ENCODE measurements at regions not wholly inside any gene's neighbourhood (a gene's known extent, or its start where the extent isn't known, plus 50 kb on each side); places are given as distances from the start of the nearest gene placed in this dataset.
"Not testable (repeated sequence)": the region's sequence is repeated elsewhere in the genome, so short reads cannot be mapped to it uniquely, and the experiment has no call there.

DNA sequence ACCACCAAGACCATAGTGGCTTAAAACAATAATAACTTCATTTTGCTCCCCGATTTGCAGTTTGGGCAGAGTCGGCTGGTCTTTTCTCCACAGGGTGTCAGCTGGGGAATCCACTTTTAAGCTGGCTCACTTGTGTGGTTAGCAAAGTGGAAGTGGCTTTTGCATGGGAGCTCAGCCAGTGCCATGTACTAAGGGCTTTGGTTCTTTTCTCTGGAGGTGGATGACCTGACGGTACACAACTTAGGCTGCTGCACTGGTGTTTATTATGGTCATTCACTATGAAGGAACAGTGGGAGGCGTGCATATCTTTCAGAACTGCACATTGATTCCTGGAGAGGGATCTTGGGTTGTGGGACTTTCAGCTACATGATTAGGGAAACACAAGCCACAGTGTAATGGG is 141.0 kb downstream of the OR2B2 start:
- no peak for DNase-seq

DNA sequence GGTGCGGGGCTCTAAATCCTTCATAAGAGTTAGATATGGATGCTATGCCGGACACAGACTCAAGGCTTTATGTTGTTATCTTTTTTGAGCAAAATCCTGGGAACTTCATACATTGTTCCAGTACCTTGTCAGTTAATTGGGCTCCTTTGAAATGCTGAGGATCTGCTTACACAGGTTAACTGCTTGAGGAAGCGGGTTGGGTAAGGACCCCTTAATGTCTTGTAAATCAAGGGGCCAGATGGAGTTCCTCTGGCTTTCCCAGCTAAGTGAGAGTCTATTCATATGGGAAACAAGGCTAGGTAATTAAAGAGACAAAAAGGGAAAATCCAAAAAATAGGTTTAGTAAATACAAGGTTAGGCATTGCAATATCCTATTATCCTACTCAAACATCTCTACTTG is 141.5 kb downstream of the OR2B2 start:
- DNase-seq, result no peak

DNA sequence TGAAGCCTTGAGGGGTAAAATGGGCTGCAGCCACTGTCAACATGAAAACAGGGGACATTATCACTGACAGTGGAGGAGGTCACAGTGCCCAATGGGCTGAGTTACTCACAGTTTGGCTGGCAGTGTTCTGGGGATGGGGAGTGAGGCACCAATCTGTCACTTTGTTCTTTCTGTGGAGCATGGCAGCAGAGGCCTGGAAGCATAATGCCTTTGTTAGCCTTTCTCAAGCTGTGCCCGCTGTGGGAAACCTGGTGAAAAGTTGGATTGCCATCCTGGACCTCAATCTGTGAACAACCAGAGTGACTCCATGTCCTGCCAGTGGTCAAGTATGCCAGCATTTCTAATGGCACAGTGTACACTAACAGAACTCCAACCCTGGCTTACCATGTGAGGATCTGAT is 143.6 kb downstream of the OR2B2 start:
- no peak for DNase-seq

DNA sequence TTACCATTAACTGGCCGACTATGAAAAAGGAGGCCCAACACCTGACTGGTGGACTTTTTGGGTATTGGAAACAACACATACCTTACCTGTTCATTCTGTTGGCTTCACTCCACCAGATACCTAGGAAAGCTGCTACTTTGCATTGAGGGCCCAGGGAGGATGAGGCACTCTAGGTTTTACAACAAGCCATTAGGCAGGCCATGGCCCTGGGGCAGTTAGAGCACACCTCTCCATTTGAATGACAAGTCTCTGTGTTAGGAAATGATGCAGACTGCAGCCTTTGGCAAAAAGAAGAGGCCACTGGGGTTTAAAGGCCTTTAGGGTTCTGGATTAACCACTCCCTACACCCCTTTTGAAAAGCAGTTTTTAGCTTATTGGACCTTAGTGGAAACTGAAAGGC is 144.3 kb downstream of the OR2B2 start:
- no peak for DNase-seq

DNA sequence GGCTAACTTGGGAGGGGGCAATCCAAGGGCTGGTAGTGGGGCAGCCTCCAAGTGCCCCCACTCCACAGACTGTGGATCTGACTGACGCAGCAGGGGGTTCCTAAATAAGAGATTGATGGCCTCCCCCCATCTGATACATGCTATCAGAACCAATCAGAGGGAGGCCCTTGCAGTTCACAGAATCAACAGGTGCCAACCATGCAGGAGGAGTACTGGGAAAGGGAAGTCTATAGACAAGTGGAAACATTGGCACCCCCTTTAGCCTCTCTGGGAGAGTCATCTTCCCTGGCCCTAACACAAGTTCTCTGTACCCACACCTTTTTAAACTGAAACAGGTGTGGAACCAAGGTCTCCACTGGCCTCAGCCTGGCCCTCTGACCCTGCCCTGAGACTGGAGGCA is 145.8 kb downstream of the OR2B2 start:
- DNase-seq, result no peak

DNA sequence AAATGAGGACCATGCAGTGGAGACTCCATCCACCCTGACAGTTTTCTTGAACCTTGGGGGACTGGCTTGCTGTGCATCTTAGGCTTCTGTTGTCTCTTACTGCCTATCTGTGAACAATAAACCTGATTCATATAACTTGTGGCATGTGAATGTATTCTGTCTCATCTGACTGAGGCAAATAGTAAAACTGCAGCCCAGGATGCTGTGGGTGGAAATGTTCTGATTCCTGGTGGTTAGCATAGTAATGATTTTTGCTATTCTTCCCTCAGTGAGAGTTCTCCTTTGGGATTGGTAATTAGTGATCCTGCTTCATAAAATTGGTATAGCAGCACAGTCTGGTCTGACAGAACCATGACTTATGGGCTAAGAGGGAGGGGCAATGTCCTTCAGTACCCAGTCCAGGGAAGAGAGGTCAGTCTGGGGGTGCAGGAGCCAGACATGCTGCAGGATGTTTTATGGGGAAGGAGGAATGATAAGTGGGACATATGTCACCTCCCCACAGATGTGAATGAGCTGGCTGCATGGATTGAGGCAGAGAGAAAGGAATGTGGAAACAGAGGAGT is 147.1 kb downstream of the OR2B2 start:
- DNase-seq, result no peak

DNA sequence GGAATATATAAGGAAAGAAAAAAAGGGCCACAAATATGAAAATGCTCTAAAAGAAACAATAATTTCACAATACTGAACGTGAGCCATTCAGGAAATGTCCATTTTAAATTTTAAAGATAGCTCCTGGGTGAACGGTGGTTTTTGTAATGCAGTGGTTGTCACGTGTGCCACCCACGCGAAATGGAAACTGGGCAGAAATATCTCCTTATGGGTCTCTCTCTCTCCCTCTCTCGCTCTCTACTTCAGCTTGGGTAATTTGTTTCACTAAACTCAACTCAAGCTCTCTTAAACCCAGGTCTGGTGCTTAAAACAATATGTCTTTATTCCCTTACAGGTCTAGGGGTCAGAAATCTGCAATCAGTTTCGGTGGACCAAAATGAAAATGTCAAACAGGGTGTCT is 150.8 kb downstream of the OR2B2 start:
- DNase-seq, result no peak

DNA sequence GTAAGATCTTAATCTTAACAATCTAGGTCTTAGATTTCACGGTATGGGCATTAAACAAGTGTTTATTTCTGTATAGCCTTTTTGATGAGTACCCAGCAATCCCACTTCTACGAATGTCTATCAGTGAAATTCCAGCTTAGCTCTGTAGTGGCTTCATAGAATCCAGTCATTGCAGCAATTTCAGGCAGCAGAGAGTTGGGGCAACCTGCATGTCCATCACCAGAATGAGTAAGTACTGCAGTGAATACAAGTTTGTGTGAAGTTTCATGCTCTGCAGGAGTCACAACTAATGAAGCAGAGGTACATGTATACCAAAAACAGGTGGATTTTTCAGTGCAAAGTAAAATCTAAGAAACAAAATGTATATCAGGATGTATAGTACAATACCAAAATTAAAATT is 151.7 kb downstream of the OR2B2 start:
- DNase-seq, result no peak

DNA sequence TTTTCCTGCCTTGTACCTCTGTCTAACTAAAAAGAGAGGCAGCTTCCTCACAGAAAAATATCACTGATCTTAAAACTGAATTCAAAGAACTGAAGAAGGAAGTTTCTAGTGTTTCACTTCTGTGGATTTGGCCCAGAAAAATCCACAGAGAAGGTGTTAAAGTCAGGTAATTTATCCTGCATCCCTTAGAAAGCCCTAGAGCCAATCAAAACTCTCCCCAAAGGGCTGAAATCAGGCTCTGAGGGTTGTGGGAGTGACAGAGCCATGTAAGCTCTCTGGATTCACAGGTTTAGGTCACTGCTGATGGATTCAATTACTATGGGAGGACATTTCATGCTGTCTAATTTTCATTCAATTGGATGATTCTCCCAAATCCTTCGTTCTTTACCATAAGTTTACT is 152.3 kb downstream of the OR2B2 start:
- DNase-seq, result no peak

DNA sequence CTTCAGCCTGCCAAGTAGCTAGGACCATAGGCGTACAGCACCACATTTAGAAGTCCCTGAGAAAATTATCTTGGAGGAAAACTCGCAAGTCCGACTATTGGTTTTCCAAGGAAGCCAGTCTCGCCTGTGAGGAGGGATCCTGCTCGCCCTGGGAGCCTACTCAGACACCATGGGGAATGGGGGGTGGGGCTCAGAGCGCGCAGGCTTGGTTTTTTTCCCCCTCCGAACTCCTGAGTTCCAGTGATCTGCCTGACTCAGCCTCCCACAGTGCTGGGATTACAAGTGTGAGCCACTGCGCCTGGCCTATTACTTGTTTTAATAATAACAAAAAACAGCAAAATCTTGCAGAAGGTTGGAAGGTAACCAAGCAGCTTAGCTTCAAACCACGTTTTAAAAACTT is 153.7 kb downstream of the OR2B2 start:
- DNase-seq, result no peak

DNA sequence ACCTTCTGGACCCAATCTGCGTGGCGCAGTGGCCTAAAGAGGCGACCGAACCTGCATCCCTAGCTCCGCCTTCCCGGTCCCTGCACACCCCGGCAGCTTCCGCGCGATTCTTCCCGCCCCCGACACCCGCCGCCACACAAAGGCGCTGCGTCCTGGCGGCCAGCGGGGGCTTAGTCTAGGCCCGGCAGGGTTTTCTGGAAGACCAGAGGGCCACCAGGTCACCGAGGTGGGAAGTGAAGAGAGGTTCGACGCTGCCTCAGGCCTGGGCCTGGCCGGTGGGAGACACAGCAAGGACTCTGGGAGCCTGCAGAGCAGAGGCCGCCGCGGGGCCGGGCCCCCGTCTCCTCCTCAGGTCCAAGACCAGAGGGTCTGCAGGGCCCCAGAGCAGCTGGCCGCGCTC is 154.9 kb downstream of the OR2B2 start:
- DNase-seq, result peak; percentile 68

DNA sequence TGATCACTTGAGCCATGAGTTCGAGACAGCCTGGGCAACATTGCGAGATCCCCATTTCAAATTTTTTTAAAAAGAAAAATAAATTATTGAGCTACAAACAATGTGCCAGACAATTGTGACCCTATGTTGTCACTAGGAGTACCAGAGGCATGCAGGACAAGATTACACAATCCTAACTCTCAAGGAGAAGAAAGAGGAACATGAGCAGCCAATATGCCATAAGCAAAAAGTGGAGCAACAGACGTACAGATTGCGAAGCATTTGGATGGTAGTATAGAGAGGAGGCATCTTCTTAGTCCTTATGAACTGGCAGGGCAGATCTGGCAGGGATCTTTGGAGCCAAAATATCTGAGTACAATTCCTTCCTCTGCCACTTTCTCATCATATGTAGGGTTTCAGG is 156.4 kb downstream of the OR2B2 start:
- DNase-seq, result no peak

DNA sequence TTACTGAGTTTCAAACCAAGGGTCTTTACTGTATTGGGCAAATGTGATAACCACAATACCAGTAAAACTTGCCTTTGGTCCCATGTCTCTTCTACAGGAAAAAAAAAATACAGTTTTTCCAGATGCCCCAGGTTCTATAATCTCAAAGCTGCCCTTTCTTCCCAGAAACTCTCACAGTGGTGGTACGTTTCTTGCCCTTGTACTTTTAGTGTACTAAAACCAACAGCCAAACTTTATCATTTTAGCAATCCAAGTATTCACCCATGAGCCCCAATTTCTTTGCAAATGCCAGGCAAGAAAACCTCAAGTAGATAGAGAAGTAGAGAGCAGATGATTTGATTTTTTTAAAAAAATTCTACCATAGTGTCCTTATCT is 157.8 kb downstream of the OR2B2 start:
- DNase-seq, result no peak

DNA sequence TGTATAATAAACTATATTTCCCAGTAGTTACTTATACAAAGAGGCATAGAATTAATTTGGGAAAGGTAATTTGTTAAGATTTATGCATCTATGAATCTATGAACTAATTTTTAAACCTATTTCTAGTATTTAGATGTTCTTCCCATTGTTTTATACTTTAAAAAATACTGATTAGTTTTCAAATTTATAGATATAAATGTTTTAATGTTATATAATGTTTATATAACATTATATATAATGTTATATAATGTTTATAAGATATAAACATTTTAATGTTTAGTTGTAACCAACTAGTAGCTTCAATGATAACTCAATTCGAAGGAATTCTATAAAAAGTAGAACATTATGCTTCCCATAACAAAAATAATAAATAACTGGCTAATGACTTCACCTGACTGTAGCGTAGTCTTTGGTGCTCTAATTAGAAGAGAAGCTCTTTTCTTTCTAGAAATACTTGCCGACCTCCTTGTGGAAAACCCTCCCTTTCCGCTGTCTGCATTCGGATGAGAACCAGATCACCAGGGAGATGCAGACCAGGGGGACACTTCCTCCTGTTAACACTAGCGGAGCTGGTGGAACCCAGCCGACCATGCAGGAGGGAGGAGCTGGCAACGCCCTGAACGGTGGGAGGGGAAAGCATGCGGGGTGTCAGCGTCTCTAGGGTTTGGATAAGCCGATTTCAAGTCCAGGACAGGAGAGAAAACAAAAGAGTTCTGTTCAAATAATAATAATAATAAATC is 158.4 kb downstream of the OR2B2 start:
- peak; percentile 88 for DNase-seq

DNA sequence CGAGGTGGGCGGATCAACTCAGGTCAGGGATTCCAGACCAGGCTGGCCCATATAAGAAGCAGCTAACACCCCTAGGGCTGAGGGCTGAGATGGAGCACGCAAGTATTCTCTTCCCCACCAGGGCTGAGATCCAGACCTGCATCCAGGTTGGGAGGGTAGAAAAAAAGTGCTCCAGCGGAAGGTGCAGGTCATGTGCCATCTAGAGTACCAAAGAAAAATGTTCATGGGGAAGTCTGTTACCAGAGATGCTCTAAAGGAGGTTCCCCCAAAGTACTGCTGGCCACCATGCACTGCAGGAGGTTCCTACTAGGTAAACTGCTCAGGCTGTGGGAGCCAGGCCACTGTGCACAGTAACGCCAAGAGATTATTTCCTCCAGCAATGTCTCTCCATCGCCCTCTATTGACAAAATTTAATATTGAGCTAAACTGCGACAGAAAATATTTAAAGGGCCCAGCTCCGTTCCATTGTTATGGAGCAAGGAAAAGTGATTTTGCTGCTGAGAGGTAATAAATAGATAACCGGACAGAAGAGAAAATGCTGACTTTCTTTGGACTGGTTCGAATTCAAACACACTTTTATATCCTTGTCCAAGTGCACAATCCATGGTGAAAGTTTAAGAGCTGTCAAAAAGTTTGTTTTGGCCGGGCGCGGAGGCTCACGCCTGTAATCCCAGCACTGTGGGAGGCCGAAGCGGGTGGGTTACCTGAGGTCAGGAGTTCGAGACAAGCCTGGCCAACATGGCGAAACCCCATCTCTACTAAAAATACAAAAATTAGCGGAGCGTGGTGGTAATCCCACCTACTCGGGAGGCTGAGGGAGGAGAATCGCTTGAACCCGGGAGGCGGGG is 159.9 kb downstream of the OR2B2 start:
- peak; percentile 47 for DNase-seq

DNA sequence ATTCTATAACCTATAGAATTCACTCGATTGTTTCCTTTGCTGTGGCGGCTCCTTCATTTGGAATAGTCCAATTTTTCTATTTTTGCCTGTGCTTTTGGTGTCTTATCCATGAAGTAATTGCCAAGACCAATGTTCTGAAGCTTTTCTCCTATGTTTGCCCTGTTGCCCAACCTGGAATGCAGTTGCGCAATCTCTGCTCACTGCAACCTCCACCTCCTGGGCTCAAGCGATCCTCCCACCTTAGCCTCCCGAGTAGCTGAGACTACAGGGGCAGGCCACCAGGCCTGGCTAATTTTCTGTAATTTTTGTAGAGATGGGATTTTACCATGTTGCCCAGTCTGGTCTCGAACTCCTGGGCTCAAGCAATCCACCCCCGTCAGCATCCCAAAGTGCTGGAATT is 163.5 kb downstream of the OR2B2 start:
- no peak for DNase-seq

DNA sequence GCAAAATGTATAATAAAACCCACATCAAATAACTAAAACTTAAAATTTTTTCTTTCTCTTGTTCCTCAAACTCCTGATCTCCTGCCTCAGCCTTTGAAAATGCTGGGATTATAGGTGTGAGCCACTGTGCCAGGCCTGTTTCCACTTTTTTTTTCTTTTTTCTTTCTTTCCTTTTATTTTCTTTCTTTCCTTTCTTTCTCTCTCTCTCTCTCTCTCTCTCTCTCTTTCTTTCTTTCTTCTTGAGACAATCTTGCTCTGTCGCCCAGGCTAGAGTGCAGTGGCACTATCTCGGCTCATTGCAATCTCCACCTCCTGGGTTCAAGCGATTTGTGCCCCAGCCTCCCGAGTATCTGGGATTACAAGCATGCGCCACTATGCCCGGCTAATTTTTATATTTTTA is 164.6 kb downstream of the OR2B2 start:
- DNase-seq, result no peak

DNA sequence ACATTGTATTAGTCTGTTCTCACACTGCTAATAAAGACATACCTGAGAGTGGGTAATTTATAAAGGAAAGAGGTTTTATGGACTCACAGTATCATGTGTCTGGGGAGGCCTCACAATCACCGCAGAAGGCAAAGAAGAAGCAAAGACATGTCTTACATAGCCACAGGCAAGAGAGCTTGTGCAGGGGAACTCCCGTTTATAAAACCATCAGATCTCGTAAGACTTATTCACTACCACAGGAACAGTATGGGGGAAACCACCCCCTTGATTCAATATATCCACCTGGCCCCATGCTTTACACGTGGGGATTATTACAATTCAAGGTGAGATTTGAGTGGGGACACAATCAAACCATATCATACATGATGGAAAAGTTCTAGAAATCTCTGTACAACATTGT is 165.3 kb downstream of the OR2B2 start:
- DNase-seq, result not testable (repeated sequence)

DNA sequence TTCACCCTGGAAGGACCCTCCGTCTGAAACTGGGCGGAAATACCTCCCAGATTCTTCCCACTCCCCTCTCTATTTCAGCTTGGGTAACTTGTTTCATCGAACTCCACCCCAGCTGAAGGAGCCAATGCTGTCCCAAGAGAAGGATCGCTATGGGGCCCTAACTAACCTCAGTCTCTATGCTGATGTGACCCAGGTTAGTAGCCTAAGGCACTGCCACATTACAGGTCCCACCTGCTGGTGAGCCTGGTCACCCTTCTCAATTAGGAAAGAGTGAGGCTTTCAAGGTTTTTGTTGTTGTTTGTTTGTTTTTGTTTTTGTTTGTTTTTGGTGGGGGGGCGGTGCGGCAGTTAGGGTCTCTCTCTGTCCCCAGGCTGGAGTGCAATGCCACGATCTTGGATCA is 168.4 kb downstream of the OR2B2 start:
- DNase-seq, result no peak

DNA sequence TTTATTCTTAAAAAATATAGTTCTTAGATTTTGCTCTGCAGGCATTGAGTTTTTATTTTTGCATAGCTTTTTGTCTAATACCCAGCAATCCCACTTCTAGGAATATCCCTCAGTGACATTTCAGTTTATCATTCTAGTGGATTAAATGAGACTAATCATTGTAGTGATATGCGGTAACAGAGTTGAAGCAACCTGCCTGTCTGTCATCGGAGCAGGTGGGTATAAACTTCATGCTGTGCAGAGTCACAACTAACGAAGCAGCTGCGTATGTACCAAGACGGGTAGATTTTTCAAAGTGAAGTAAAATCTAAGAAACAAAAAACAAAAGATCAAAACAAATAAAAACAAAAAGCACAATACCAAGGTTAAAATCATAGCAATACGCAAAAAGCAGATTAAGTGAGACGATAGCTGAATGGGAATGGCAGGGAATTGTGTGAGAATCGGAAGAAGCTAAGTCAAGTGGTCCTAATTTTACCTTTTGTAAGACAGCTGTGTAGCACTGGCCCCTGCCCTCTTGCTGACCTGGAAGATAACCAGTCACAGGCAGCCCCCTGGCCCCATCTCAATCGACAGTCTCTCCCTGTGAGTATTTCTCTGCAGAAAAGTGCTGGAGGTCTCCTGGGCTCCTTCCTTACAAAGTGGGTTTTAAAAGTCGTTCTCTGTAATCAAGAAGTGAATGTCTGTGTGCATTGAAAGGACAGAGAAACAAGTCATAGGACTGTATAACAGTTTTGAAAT is 169.2 kb downstream of the OR2B2 start:
- no peak for DNase-seq

DNA sequence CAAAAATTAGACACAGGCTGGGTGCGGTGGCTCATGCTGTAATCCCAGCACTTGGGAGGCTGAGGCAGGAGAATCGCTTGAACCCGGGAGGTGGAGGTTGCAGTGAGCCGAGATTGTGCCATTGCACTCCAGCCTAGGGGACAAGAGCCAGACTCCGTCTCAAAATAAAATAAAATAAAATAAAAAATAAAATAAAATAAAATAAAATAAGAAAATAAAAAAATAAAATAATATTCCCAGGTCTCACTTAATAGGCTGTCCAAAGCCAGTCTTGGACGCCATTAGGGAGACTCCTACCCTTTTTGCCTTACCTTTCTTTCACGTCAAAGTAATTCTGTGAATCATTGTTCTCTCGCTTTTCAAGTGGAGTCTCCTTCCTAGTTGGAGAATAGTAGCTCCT is 172.3 kb downstream of the OR2B2 start:
- not testable (repeated sequence) for DNase-seq

DNA sequence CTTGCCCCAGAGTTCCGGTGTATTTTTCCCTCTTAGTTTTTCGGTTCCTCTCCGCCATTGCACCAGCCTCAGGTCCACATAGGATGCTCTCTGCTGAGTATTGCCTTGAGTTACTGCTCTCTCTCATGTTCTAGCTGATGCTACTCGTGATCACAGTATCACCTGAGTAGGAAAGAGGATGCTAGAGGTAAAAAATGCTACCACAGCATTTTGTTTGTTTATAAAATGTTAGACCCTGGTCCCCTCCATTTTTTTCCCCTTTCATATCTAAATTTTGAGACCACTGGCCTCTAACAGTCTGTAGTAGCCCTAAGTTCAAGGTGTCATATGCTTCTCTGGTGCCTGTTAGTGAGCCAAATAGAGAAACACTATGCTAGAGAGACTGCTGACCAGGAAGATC is 175.5 kb downstream of the OR2B2 start:
- DNase-seq, result no peak

DNA sequence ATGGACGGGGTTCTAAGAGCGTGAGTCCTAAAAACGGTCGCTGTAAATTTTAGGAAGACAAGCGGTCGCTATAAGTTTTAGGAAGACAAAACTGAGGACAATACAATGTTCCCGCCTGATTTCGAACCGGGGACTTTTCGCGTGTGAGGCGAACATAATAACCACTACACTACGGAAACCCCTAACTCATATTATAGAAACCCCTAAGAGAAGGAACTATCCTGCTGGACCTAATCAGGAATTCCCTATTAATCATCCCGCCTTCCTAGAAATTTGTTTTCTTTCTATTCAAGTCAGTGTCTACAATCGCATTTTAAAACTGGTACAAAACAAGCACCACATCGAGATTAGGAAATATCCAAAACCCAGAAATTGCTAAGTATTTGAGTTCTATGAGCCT is 183.8 kb downstream of the OR2B2 start:
- DNase-seq, result no peak

DNA sequence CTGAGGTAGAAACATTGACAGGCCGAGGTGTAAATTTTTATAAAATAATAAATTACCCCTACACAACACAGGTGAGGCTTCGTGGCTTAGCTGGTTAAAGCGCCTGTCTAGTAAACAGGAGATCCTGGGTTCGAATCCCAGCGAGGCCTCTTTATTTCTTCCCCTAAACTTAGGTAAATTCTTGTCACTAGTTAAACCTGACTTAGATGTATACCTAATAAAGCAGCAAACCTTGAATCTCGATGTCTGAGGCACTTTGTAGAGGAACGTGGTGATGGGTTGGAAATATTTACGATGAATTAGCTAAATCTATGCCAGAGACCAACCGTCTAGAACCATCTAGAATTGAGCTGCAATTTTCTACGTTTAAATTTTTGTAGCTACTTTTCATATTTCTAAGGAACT is 185.6 kb downstream of the OR2B2 start:
- DNase-seq, result peak; percentile 42
